SU-DHL-6 (cell line): ENCODE measurements at regions not wholly inside any gene's neighbourhood (a gene's known extent, or its start where the extent isn't known, plus 50 kb on each side); places are given as distances from the start of the nearest gene placed in this dataset.

Experiments used
- H2AFZ ChIP-seq: fragments of 200-600 bp; sonication (generic); 2 replicates; pipeline ENCODE4 v1.6.1; 2014; ENCODE audit warnings: low read depth, mild to moderate bottlenecking, moderate library complexity, mixed read lengths, antibody characterized with exemption, low read length; ENCODE audit not compliant: severe bottlenecking
- H3F3A ChIP-seq: fragments of 200-600 bp; shearing (Covaris generic); 2 replicates; pipeline ENCODE4 v1.6.0; 2016; ENCODE audit warnings: antibody characterized with exemption, mild to moderate bottlenecking; ENCODE audit not compliant: insufficient read depth
- H3K27ac ChIP-seq: fragments of 200-600 bp; sonication (generic); 2 replicates; pipeline ENCODE4 v1.5.1; 2016; ENCODE audit warnings: low read depth, mild to moderate bottlenecking, low read length, moderate library complexity, mixed read lengths
- H3K27me3 ChIP-seq: fragments of 200-600 bp; sonication (generic), shearing (Covaris generic); 2 replicates; pipeline ENCODE4 v1.6.0; 2014; ENCODE audit warnings: mild to moderate bottlenecking, low read length
- H3K36me3 ChIP-seq: fragments of 200-600 bp; sonication (generic); 2 replicates; pipeline ENCODE4 v1.6.1; 2014; ENCODE audit warnings: mild to moderate bottlenecking, low read length, mixed read lengths
- H3K4me2 ChIP-seq: fragments of 300-600, 200-600 bp; shearing (Covaris generic), sonication (generic); 2 replicates; pipeline ENCODE4 v1.6.0; 2014; ENCODE audit warnings: low read length, low read depth, mild to moderate bottlenecking; ENCODE audit not compliant: poor library complexity, severe bottlenecking
- H3K4me3 ChIP-seq: fragments of 200-600 bp; sonication (generic); 2 replicates; pipeline ENCODE4 v1.5.1; 2014; ENCODE audit warnings: antibody characterized with exemption, low read length, mild to moderate bottlenecking, mixed read lengths; ENCODE audit not compliant: insufficient read depth, poor library complexity, severe bottlenecking
- H3K79me2 ChIP-seq: fragments of 200-600 bp; sonication (generic); 2 replicates; pipeline ENCODE4 v1.6.1; 2014; ENCODE audit warnings: mild to moderate bottlenecking, low read length, moderate library complexity; ENCODE audit not compliant: insufficient read depth
- H3K9ac ChIP-seq: fragments of 200-600 bp; sonication (generic); 2 replicates; pipeline ENCODE4 v1.7.0; 2014; ENCODE audit warnings: mild to moderate bottlenecking, low read length
- H3K9me2 ChIP-seq: fragments of 200-600 bp; sonication (generic); replicated peaks from 2 replicates; pipeline ENCODE4 v1.6.1; 2014; ENCODE audit warnings: low read length; ENCODE audit not compliant: insufficient read depth
- H3K9me3 ChIP-seq: fragments of 200-600 bp; sonication (generic); 2 replicates; pipeline ENCODE4 v1.6.1; 2014; ENCODE audit warnings: low read length, mixed read lengths; ENCODE audit not compliant: insufficient read depth
- H4K20me1 ChIP-seq: fragments of 200-600 bp; sonication (generic); 2 replicates; pipeline ENCODE4 v1.6.1; 2014; ENCODE audit warnings: low read depth, mild to moderate bottlenecking, antibody characterized with exemption, low read length, moderate library complexity, mixed read lengths
- EZH2phosphoT487 ChIP-seq: fragments of 200-600 bp; sonication (generic), shearing (Covaris generic); conservative IDR thresholded peaks from 2 replicates; pipeline ENCODE4 v1.6.1; 2018; ENCODE audit warnings: mild to moderate bottlenecking, antibody characterized with exemption, low read length, moderate library complexity, mixed read lengths
- TF ChIP-seq, protein P1 (sequence below): fragments of 200-600 bp; sonication (generic); IDR thresholded peaks from one replicate; pipeline ENCODE4 v1.5.1; 2017; ENCODE audit warnings: antibody characterized with exemption, mild to moderate bottlenecking, low read length, moderate library complexity; ENCODE audit not compliant: insufficient read depth, poor library complexity, severe bottlenecking

DNA sequence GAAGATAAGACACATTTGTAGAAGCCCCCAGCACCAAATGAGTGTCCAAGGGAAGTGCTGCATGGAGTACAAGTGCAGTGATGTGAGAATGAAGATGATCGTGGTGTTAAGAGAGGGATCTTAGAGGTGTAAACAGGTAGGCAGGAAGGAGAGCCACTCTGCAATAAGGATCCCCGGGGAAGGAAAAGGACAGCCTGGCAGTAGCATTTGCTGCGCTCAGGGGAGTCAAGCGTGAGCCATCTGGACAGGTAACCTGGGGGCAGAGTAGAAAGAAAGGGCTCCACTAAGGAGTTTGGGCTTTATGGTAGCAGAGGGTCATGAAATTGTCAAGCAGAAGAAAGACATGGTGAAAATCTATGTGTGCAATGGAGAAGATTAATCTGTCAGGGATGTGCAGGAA is 587.2 kb downstream of the BUD13 start:
- no peak for TF ChIP-seq EZH2phosphoT487
- TF ChIP-seq, protein P1, sequence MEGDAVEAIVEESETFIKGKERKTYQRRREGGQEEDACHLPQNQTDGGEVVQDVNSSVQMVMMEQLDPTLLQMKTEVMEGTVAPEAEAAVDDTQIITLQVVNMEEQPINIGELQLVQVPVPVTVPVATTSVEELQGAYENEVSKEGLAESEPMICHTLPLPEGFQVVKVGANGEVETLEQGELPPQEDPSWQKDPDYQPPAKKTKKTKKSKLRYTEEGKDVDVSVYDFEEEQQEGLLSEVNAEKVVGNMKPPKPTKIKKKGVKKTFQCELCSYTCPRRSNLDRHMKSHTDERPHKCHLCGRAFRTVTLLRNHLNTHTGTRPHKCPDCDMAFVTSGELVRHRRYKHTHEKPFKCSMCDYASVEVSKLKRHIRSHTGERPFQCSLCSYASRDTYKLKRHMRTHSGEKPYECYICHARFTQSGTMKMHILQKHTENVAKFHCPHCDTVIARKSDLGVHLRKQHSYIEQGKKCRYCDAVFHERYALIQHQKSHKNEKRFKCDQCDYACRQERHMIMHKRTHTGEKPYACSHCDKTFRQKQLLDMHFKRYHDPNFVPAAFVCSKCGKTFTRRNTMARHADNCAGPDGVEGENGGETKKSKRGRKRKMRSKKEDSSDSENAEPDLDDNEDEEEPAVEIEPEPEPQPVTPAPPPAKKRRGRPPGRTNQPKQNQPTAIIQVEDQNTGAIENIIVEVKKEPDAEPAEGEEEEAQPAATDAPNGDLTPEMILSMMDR, result no peak
- Histone ChIP-seq H4K20me1 (no peaks in the 10 kb centered on the region), H3K9me3 (no peaks in the 10 kb centered on the region), H3K4me2 (no peak overlapping the region), H3K79me2 (no peaks in the 10 kb centered on the region), H3K9me2 (no peaks in the 10 kb centered on the region), H3F3A (no peaks in the 10 kb centered on the region), H3K27me3 (no peaks in the 10 kb centered on the region), H3K4me3 (no peak overlapping the region), H3K27ac (no peak overlapping the region), H3K9ac (no peak overlapping the region), H2AFZ (no peak overlapping the region), H3K36me3 (no peaks in the 10 kb centered on the region)

DNA sequence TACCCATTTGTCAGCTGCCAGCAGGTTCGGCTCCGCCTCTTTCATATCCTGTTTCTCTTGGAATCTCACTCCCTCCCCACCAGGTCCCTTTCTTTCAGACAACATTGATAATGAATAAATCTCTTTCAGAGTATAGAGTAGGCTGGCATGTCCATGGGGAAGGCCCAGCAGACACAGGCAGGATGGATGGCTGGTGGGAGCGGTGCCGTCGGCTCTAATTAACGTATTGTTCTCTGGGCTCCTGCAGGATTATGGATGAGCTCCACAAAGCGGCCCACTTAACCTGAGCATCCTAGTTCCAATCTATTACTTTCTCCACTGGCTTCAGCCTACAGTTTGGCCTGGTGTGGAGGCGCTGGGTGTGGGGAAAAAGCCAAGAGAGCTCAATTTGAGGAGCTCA is 588.0 kb downstream of the BUD13 start:
- no peak overlapping the region for H3K27ac ChIP-seq

DNA sequence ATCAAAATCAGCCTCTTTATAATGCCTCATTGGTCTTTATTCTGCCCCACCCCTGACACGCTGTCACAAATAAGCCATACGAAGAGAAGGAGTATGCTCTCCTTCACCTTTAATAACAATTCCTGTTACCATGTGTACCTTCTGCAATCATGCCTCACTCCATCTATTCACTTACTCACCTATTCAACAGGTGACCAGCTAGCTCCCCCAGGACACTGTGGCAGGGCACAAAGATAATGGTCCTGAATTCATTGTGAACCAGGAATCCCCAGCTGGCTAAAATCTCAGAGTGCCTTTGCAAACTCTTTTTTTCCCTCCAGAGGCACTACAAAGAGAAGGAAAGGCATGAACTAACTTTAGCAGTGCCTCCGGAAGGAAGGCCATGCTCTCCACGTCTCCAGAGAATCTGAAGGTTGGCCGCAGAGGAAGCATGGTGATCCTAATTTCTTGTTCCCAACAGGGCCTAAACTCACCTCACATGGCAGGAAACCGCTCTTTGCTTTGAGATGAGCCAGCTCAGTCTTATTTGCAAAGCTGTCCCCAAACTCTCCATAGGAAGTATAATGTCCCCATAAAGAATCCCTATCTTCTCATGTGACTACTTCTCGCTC is 590.3 kb downstream of the BUD13 start:
- no peak for TF ChIP-seq EZH2phosphoT487
- TF ChIP-seq, protein P1, result no peak
- Histone ChIP-seq H3F3A (no peaks in the 10 kb centered on the region), H4K20me1 (no peaks in the 10 kb centered on the region), H3K9me2 (no peaks in the 10 kb centered on the region), H3K27me3 (no peaks in the 10 kb centered on the region), H2AFZ (no peak overlapping the region), H3K79me2 (no peaks in the 10 kb centered on the region), H3K27ac (no peak overlapping the region), H3K9ac (no peak overlapping the region), H3K4me2 (no peak overlapping the region), H3K9me3 (no peaks in the 10 kb centered on the region), H3K4me3 (no peak overlapping the region), H3K36me3 (no peaks in the 10 kb centered on the region)

More for the DNA sequence above, 588.0 kb downstream of the BUD13 start:
- Histone ChIP-seq H3K36me3 (no peaks in the 10 kb centered on the region), H3K9me3 (no peaks in the 10 kb centered on the region), H3K4me2 (no peak overlapping the region), H3K27me3 (no peaks in the 10 kb centered on the region), H3F3A (no peaks in the 10 kb centered on the region), H3K4me3 (no peak overlapping the region), H3K9ac (no peak overlapping the region), H3K79me2 (no peaks in the 10 kb centered on the region), H3K9me2 (no peaks in the 10 kb centered on the region), H2AFZ (no peak overlapping the region), H4K20me1 (no peaks in the 10 kb centered on the region)
- TF ChIP-seq, protein P1, result no peak
- TF ChIP-seq EZH2phosphoT487, result no peak
